Glutamatergic neuron (in vitro differentiated cells): ENCODE measurements at regions not wholly inside any gene's neighbourhood (a gene's known extent, or its start where the extent isn't known, plus 50 kb on each side); places are given as distances from the start of the nearest gene placed in this dataset.

Source experiments
- DNase-seq: peaks from one replicate; pipeline ENCODE4 v3.0.0; 2022
- H3K27ac Mint-ChIP-seq: one replicate; pipeline ENCODE4 v1.8.0; 2020; ENCODE audit warnings: mild to moderate bottlenecking, mixed read lengths, inconsistent platforms; ENCODE audit not compliant: unreplicated experiment
- H3K27me3 Mint-ChIP-seq: one replicate; pipeline ENCODE4 v1.8.0; 2020; ENCODE audit warnings: mild to moderate bottlenecking, moderate library complexity, mixed read lengths, inconsistent platforms; ENCODE audit not compliant: unreplicated experiment
- H3K36me3 Mint-ChIP-seq: one replicate; pipeline ENCODE4 v1.8.0; 2020; ENCODE audit warnings: mild to moderate bottlenecking, mixed read lengths, inconsistent platforms; ENCODE audit not compliant: unreplicated experiment
- H3K4me1 Mint-ChIP-seq: one replicate; pipeline ENCODE4 v1.8.0; 2020; ENCODE audit warnings: mild to moderate bottlenecking, low read depth, mixed read lengths, inconsistent platforms; ENCODE audit not compliant: unreplicated experiment
- H3K4me3 Mint-ChIP-seq: one replicate; pipeline ENCODE4 v1.8.0; 2020; ENCODE audit warnings: mild to moderate bottlenecking, mixed read lengths, inconsistent platforms; ENCODE audit not compliant: unreplicated experiment
- H3K9me3 Mint-ChIP-seq: one replicate; pipeline ENCODE4 v1.8.0; 2020; ENCODE audit warnings: mild to moderate bottlenecking, moderate library complexity, mixed read lengths, inconsistent platforms; ENCODE audit not compliant: unreplicated experiment
- TF ChIP-seq, protein P1 (sequence below): fragments of 200-600 bp; sonication (generic); IDR thresholded peaks from one replicate; pipeline ENCODE4 v1.5.0; 2021; ENCODE audit not compliant: partially characterized antibody, unreplicated experiment

DNA sequence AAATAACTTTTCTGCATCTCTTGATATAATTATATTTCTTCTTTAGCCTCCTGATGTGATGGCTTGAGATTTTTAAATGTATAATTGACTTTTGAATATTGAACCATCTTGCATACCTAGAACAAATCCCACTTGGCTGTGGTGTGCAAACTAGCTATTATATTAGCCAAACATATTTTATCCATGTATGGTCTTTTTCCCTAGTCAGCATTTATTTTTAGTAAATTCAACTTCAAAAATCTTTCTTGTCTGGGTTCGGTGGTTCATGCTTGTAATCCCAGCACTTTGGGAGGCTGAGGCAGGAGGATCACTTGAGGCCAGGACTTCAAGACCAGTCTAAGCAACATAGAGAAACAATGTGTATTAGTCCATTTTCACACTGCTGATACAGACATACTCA, 386.6 kb upstream of the VWC2 start:
- H3K4me1 Mint-ChIP-seq, result peaks cover 8% of the 10 kb centered on the region

GRCh38 chr7:49389871-49390479, 383.5 kb upstream of the VWC2 start:
- Mint-ChIP-seq H3K36me3 (peaks cover 15% of the 10 kb centered on the region), H3K4me1 (peaks cover 2% of the 10 kb centered on the region), H3K4me3 (no peak overlapping the region), H3K27me3 (peaks cover 2% of the 10 kb centered on the region), H3K9me3 (peaks cover 5% of the 10 kb centered on the region), H3K27ac (no peak overlapping the region)
- no peak for DNase-seq
- TF ChIP-seq, protein P1, sequence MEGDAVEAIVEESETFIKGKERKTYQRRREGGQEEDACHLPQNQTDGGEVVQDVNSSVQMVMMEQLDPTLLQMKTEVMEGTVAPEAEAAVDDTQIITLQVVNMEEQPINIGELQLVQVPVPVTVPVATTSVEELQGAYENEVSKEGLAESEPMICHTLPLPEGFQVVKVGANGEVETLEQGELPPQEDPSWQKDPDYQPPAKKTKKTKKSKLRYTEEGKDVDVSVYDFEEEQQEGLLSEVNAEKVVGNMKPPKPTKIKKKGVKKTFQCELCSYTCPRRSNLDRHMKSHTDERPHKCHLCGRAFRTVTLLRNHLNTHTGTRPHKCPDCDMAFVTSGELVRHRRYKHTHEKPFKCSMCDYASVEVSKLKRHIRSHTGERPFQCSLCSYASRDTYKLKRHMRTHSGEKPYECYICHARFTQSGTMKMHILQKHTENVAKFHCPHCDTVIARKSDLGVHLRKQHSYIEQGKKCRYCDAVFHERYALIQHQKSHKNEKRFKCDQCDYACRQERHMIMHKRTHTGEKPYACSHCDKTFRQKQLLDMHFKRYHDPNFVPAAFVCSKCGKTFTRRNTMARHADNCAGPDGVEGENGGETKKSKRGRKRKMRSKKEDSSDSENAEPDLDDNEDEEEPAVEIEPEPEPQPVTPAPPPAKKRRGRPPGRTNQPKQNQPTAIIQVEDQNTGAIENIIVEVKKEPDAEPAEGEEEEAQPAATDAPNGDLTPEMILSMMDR, result no peak

More for the DNA sequence above, 386.6 kb upstream of the VWC2 start:
- no peak overlapping the region for H3K4me3 Mint-ChIP-seq
- peaks cover 15% of the 10 kb centered on the region for H3K36me3 Mint-ChIP-seq
- TF ChIP-seq, protein P1, result no peak
- H3K27me3 Mint-ChIP-seq, result peaks cover 2% of the 10 kb centered on the region
- H3K9me3 Mint-ChIP-seq, result peaks cover 7% of the 10 kb centered on the region
- H3K27ac Mint-ChIP-seq, result no peak overlapping the region
- DNase-seq, result no peak

DNA sequence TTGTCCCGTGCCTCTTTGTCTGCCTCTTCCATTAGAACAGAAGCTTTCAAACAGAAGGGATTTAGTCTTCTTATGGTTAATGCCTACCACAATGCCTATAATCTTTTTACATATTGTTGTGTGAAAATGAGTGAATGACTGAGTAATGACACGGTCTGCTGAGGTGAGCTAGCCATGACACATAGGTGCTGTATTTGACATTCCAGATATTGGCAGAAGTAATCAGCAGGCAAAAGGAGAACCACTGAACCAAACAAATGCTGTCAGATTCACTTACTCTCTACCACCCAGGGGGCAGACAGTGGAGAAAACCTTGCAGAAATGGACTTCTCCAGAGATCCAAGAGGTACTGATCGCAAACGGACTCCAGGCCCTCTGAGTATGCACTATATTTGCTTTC, 377.2 kb upstream of the VWC2 start:
- TF ChIP-seq, protein P1, result no peak
- H3K9me3 Mint-ChIP-seq, result no peaks in the 10 kb centered on the region
- H3K27ac Mint-ChIP-seq, result no peak overlapping the region
- no peak overlapping the region for H3K4me3 Mint-ChIP-seq
- no peak for DNase-seq
- no peaks in the 10 kb centered on the region for H3K27me3 Mint-ChIP-seq
- H3K4me1 Mint-ChIP-seq, result peaks cover 8% of the 10 kb centered on the region
- H3K36me3 Mint-ChIP-seq, result no peaks in the 10 kb centered on the region

DNA sequence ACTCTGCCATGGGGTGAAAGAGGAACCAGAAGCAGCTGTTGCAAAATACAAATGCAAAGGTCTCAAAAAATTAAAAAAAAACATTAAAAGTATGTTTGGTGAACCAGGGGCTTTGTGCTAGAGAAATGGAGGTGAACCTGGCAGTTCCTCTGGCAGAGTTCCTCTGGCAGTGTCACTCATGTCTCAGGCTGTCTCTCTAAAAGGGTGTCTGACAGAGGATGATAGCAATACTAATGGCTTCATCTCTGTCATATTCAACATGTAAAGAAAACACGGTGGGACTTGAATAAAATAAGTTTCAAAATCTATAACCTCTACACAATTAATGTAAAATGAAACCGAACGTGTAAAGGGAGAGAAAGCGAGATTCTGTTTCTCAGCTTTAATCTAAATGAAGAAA, 375.7 kb upstream of the VWC2 start:
- H3K36me3 Mint-ChIP-seq, result no peaks in the 10 kb centered on the region
- no peak overlapping the region for H3K4me3 Mint-ChIP-seq
- no peak overlapping the region for H3K27ac Mint-ChIP-seq
- no peaks in the 10 kb centered on the region for H3K9me3 Mint-ChIP-seq
- H3K27me3 Mint-ChIP-seq, result no peaks in the 10 kb centered on the region
- peaks cover 8% of the 10 kb centered on the region for H3K4me1 Mint-ChIP-seq
- DNase-seq, result no peak
- TF ChIP-seq, protein P1, result no peak

GRCh38 chr7:49398236-49398635, 375.2 kb upstream of the VWC2 start:
- TF ChIP-seq, protein P1, result no peak
- H3K4me3 Mint-ChIP-seq, result no peak overlapping the region
- peaks cover 8% of the 10 kb centered on the region for H3K4me1 Mint-ChIP-seq
- no peaks in the 10 kb centered on the region for H3K9me3 Mint-ChIP-seq
- no peak overlapping the region for H3K27ac Mint-ChIP-seq
- H3K27me3 Mint-ChIP-seq, result no peaks in the 10 kb centered on the region
- no peak for DNase-seq
- H3K36me3 Mint-ChIP-seq, result no peaks in the 10 kb centered on the region
